Panc1 (cell line): ENCODE measurements at regions not wholly inside any gene's neighbourhood (a gene's known extent, or its start where the extent isn't known, plus 50 kb on each side); places are given as distances from the start of the nearest gene placed in this dataset.

Source experiments
- CTCF ChIP-seq: fragments of 450-650 bp; IDR thresholded peaks from 2 replicates; pipeline ENCODE4 v1.5.1; 2017; ENCODE audit warnings: mild to moderate bottlenecking
- POLR2AphosphoS5 ChIP-seq: IDR thresholded peaks from 2 replicates; pipeline ENCODE4 v1.6.1; 2012; ENCODE audit warnings: mild to moderate bottlenecking, low read depth, low read length, moderate library complexity

GRCh38 chr1:117796226-117796625 lies 133.2 kb downstream of the GDAP2 start:
- no peak for TF ChIP-seq CTCF
- no peak for TF ChIP-seq POLR2AphosphoS5
